NT2/D1 (cell line): ENCODE measurements at regions not wholly inside any gene's neighbourhood (a gene's known extent, or its start where the extent isn't known, plus 50 kb on each side); places are given as distances from the start of the nearest gene placed in this dataset.

Experiments
- SUZ12 ChIP-seq: IDR thresholded peaks from 2 replicates; pipeline ENCODE4 v1.6.1; 2011; ENCODE audit not compliant: insufficient read length, insufficient read depth; ENCODE audit errors: extremely low read depth
- YY1 ChIP-seq: IDR thresholded peaks from 2 replicates; pipeline ENCODE4 v1.6.1; 2011; ENCODE audit not compliant: insufficient read length, insufficient read depth
- ZNF274 ChIP-seq: IDR thresholded peaks from 2 replicates; pipeline ENCODE4 v1.6.1; 2011; ENCODE audit warnings: mild to moderate bottlenecking, low read depth, low read length

DNA sequence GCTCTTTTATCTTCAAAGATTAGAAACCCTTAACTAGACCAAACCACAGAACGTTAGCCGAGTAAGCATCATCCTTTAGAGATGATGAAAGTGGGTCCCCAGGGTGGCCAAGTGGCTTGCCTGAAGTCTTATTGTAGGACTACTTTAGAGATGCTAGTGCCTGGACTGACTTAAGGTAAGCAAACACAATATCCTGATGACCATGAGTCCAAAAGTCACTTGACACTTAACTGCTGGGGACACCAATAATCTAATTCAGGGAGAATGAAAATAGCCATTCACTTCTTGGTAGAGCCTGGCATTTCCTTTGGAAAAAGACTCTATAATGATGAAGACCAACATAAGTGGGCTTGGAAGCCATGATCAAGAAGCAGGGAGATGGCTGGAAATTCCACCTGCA lies 225.3 kb upstream of the IRF2BP2 start:
- TF ChIP-seq ZNF274 (no peak), SUZ12 (no peak), YY1 (no peak)
